Astrocyte (in vitro differentiated cells and primary cell): ENCODE measurements at regions not wholly inside any gene's neighbourhood (a gene's known extent, or its start where the extent isn't known, plus 50 kb on each side); places are given as distances from the start of the nearest gene placed in this dataset.

Experiments
- DNase-seq: peaks from one replicate; pipeline ENCODE4 v3.0.0-alpha.2; 2010; ENCODE audit warnings: low read depth
- FAIRE-seq: peaks from 2 replicates; lab custom pipeline; 2011; peaks lifted over from hg19 to GRCh38; lab: Jason Lieb, UNC
- H2AFZ ChIP-seq: 2 replicates; pipeline ENCODE4 v1.6.0; 2012; ENCODE audit warnings: low read depth, low read length, inconsistent platforms
- H3K27ac ChIP-seq: 2 replicates; pipeline ENCODE4 v1.5.1; 2011; ENCODE audit warnings: low read depth, low read length, inconsistent platforms
- H3K27me3 ChIP-seq: 2 replicates; pipeline ENCODE4 v1.6.0; 2011; ENCODE audit warnings: low read length, inconsistent platforms; ENCODE audit not compliant: insufficient read depth
- H3K36me3 ChIP-seq: 2 replicates; pipeline ENCODE4 v1.5.1; 2011; ENCODE audit warnings: low read length, inconsistent platforms; ENCODE audit not compliant: insufficient read depth
- H3K4me1 ChIP-seq: 2 replicates; pipeline ENCODE4 v1.5.1; 2011; ENCODE audit warnings: low read length, inconsistent platforms; ENCODE audit not compliant: insufficient read depth
- H3K4me2 ChIP-seq: 2 replicates; pipeline ENCODE4 v1.6.0; 2012; ENCODE audit warnings: low read length, inconsistent platforms
- H3K4me3 ChIP-seq: 2 replicates; pipeline ENCODE4 v1.5.1; 2011; ENCODE audit warnings: low read depth, mild to moderate bottlenecking, low read length, inconsistent platforms; ENCODE audit not compliant: insufficient read depth
- H3K79me2 ChIP-seq: 2 replicates; pipeline ENCODE4 v1.6.0; 2012; ENCODE audit warnings: mild to moderate bottlenecking, low read length, inconsistent platforms; ENCODE audit not compliant: insufficient read depth
- H3K9ac ChIP-seq: 2 replicates; pipeline ENCODE4 v1.6.0; 2012; ENCODE audit warnings: mild to moderate bottlenecking, low read length, inconsistent platforms
- H3K9me3 ChIP-seq: 2 replicates; pipeline ENCODE4 v1.5.1; 2012; ENCODE audit warnings: low read depth, mild to moderate bottlenecking, low read length, inconsistent platforms; ENCODE audit not compliant: insufficient read depth
- H4K20me1 ChIP-seq: 2 replicates; pipeline ENCODE4 v1.6.0; 2012; ENCODE audit warnings: low read length, inconsistent platforms; ENCODE audit not compliant: insufficient read depth
- H3K27ac Mint-ChIP-seq: one replicate; pipeline ENCODE4 v1.8.0; 2021; ENCODE audit warnings: mild to moderate bottlenecking, mixed read lengths; ENCODE audit not compliant: unreplicated experiment
- H3K27me3 Mint-ChIP-seq: one replicate; pipeline ENCODE4 v1.8.0; 2021; ENCODE audit warnings: low read depth, mixed read lengths; ENCODE audit not compliant: unreplicated experiment
- H3K36me3 Mint-ChIP-seq: one replicate; pipeline ENCODE4 v1.8.0; 2021; ENCODE audit warnings: low read depth, mixed read lengths; ENCODE audit not compliant: unreplicated experiment
- H3K4me1 Mint-ChIP-seq: one replicate; pipeline ENCODE4 v1.8.0; 2021; ENCODE audit warnings: low read depth, mixed read lengths; ENCODE audit not compliant: unreplicated experiment
- H3K4me3 Mint-ChIP-seq: one replicate; pipeline ENCODE4 v1.8.0; 2021; ENCODE audit warnings: mild to moderate bottlenecking, moderate library complexity, mixed read lengths; ENCODE audit not compliant: unreplicated experiment
- H3K9me3 Mint-ChIP-seq: one replicate; pipeline ENCODE4 v1.8.0; 2021; ENCODE audit warnings: mild to moderate bottlenecking, mixed read lengths; ENCODE audit not compliant: unreplicated experiment
- CTCF ChIP-seq: IDR thresholded peaks from 2 replicates; pipeline ENCODE4 v1.5.1; 2011; ENCODE audit warnings: low read depth, mild to moderate bottlenecking, inconsistent platforms, low read length, moderate library complexity; ENCODE audit not compliant: insufficient read depth
- EZH2 ChIP-seq: IDR thresholded peaks from 2 replicates; pipeline ENCODE4 v1.6.1; 2012; ENCODE audit warnings: mild to moderate bottlenecking, low read length, inconsistent platforms; ENCODE audit not compliant: insufficient read depth

- no peak overlapping the region for H3K4me3 ChIP-seq
- FAIRE-seq (no peak), DNase-seq (peak; percentile 70)
- no peaks in the 10 kb centered on the region for H3K4me1 ChIP-seq
- H3K4me2 ChIP-seq = no peak overlapping the region
- H3K27ac ChIP-seq = no peak overlapping the region
- no peaks in the 10 kb centered on the region for H3K27me3 ChIP-seq
- H2AFZ ChIP-seq = no peak overlapping the region
- Mint-ChIP-seq H3K4me3 (no peak overlapping the region), H3K9me3 (peaks cover 3% of the 10 kb centered on the region), H3K4me1 (no peaks in the 10 kb centered on the region), H3K36me3 (no peaks in the 10 kb centered on the region), H3K27me3 (peaks cover 19% of the 10 kb centered on the region), H3K27ac (no peak overlapping the region)
- no peaks in the 10 kb centered on the region for H3K9me3 ChIP-seq
- H4K20me1 ChIP-seq = no peaks in the 10 kb centered on the region
- no peaks in the 10 kb centered on the region for H3K36me3 ChIP-seq
- no peak overlapping the region for H3K9ac ChIP-seq
- TF ChIP-seq CTCF = no peak
- no peak for TF ChIP-seq EZH2
- H3K79me2 ChIP-seq = no peaks in the 10 kb centered on the region
Observed at GRCh38 chr17:72270273-72270924, 149.6 kb downstream of the SOX9 start.

GRCh38 chr17:72271603-72272002, 150.8 kb downstream of the SOX9 start:
- Histone ChIP-seq H3K4me3 (no peak overlapping the region), H3K9ac (no peak overlapping the region), H3K4me2 (no peak overlapping the region), H3K4me1 (no peaks in the 10 kb centered on the region), H3K9me3 (no peaks in the 10 kb centered on the region), H3K36me3 (no peaks in the 10 kb centered on the region), H3K27ac (no peak overlapping the region), H3K27me3 (no peaks in the 10 kb centered on the region), H2AFZ (no peak overlapping the region), H4K20me1 (no peaks in the 10 kb centered on the region), H3K79me2 (no peaks in the 10 kb centered on the region)
- H3K4me1 Mint-ChIP-seq = no peaks in the 10 kb centered on the region
- H3K4me3 Mint-ChIP-seq = no peak overlapping the region
- H3K9me3 Mint-ChIP-seq = peaks cover 12% of the 10 kb centered on the region
- FAIRE-seq (no peak), DNase-seq (no peak)
- H3K27me3 Mint-ChIP-seq = peaks cover 14% of the 10 kb centered on the region
- no peak for TF ChIP-seq CTCF
- no peak for TF ChIP-seq EZH2
- H3K27ac Mint-ChIP-seq = no peak overlapping the region
- H3K36me3 Mint-ChIP-seq = no peaks in the 10 kb centered on the region

GRCh38 chr17:72273289-72274056, 152.7 kb downstream of the SOX9 start:
- Histone ChIP-seq H3K79me2 (no peaks in the 10 kb centered on the region), H3K27me3 (no peaks in the 10 kb centered on the region), H3K4me3 (no peak overlapping the region), H3K9me3 (no peaks in the 10 kb centered on the region), H2AFZ (no peak overlapping the region), H3K9ac (no peak overlapping the region), H3K4me1 (no peaks in the 10 kb centered on the region), H3K36me3 (no peaks in the 10 kb centered on the region), H3K27ac (no peak overlapping the region), H4K20me1 (no peaks in the 10 kb centered on the region), H3K4me2 (no peak overlapping the region)
- peaks cover 12% of the 10 kb centered on the region for H3K9me3 Mint-ChIP-seq
- peak; percentile 16 for DNase-seq
- H3K36me3 Mint-ChIP-seq = no peaks in the 10 kb centered on the region
- no peak overlapping the region for H3K27ac Mint-ChIP-seq
- FAIRE-seq = no peak
- H3K4me1 Mint-ChIP-seq = no peaks in the 10 kb centered on the region
- H3K27me3 Mint-ChIP-seq = peaks cover 11% of the 10 kb centered on the region
- no peak overlapping the region for H3K4me3 Mint-ChIP-seq
- no peak for TF ChIP-seq EZH2
- no peak for TF ChIP-seq CTCF
